Effector memory CD4-positive, alpha-beta T cell (primary cell): ENCODE measurements at regions not wholly inside any gene's neighbourhood (a gene's known extent, or its start where the extent isn't known, plus 50 kb on each side); places are given as distances from the start of the nearest gene placed in this dataset.
"Not testable (repeated sequence)": the region's sequence is repeated elsewhere in the genome, so short reads cannot be mapped to it uniquely, and the experiment has no call there.

Experiments used
- DNase-seq, 3 donors: peaks; one replicate each; pipeline ENCODE4 v3.0.0-alpha.2; 2020
- H3K27ac ChIP-seq: 2 replicates; pipeline ENCODE4 v1.7.0; 2013; ENCODE audit warnings: mild to moderate bottlenecking, low read length, moderate library complexity; ENCODE audit not compliant: insufficient read depth, poor library complexity, severe bottlenecking
- H3K27me3 ChIP-seq: replicated peaks from 2 replicates; pipeline ENCODE4 v1.7.0; 2013; ENCODE audit warnings: mild to moderate bottlenecking, low read length; ENCODE audit not compliant: insufficient read depth, control insufficient read depth, poor library complexity, severe bottlenecking
- H3K36me3 ChIP-seq: 2 replicates; pipeline ENCODE4 v1.7.0; 2013; ENCODE audit warnings: mild to moderate bottlenecking, low read length, moderate library complexity; ENCODE audit not compliant: control insufficient read depth, insufficient read depth
- H3K4me1 ChIP-seq: 2 replicates; pipeline ENCODE4 v1.7.0; 2013; ENCODE audit warnings: low read length, mild to moderate bottlenecking; ENCODE audit not compliant: control insufficient read depth, insufficient read depth, poor library complexity, severe bottlenecking
- H3K4me3 ChIP-seq: 2 replicates; pipeline ENCODE4 v1.7.0; 2013; ENCODE audit warnings: low read length, low read depth, mild to moderate bottlenecking; ENCODE audit not compliant: insufficient read depth, poor library complexity, severe bottlenecking
- H3K9me3 ChIP-seq: 2 replicates; pipeline ENCODE4 v1.7.0; 2013; ENCODE audit warnings: mild to moderate bottlenecking, low read length, moderate library complexity; ENCODE audit not compliant: control insufficient read depth

DNA sequence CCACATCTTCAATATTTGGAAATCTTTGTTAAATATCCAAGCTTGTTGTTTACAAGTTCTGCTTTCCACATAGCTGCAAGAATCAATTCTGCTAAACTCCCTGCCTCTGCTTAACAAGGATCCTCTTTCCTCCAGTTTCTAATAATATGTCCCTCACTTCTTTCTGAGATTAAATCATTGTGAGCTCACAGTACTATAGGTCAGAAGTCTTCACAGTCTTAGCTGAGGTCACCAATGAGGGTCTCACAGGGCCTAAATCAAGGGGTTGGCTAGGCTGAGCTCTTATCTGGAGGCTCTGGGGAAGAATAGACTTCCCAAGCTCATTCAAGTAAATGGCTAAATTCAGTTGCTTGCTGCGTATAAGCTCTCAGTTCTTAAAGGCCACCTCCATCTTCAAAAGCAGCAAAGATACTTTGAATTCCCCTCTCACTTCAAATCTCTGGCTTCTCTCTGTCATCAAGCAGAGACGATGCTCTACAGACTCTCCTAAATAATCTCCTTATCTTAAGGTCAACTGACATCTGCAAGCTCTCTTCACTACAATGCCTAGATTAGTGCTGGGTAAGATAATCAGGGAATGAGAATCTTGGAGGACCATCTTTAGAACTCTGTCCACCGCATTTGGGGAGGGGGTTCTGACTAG lies 175.3 kb downstream of the PLPPR4 start:
- Histone ChIP-seq H3K4me3 (no peak overlapping the region), H3K36me3 (no peaks in the 10 kb centered on the region), H3K9me3 (no peaks in the 10 kb centered on the region), H3K4me1 (no peaks in the 10 kb centered on the region), H3K27ac (no peak overlapping the region), H3K27me3 (no peaks in the 10 kb centered on the region)
- DNase-seq = no peak

DNA sequence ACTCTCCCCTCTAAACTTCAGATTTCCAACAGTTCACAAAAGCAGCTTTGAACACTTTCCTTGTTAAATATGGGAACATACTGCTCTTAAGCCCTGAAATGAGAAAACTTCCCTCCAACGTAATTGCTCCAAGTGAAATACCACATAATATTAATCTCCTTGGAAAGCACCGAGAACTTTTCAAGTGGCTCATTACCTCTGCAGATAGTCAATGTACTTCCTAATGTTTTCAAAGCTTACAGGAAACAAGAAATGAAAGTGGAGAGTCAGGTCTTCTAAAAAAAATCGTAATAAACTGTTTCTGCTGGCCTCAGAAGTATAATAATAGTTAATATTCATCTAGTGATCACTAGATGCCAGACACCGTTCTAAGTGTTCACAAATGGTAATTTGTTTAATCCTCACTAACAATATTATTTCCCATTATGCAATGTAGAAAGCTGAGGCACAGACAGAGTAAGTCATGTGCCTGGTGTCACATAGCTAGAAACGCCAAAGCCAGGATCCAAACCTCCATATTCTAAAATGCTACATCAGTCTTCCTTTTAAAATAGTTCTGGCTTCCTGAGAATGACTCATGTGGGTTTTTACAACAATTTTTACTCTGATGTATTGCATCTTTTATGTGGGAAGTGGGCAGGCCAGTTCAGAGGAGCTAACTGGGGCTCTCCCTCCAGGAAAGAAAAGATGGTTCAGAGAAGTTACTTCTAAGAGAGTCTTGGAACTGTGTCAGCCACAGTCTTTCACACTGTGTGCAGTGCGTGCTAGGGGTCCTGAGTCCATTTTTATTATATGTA lies 177.2 kb downstream of the PLPPR4 start:
- no peak overlapping the region for H3K27ac ChIP-seq
- DNase-seq = no peak
- no peaks in the 10 kb centered on the region for H3K9me3 ChIP-seq
- peaks cover 1% of the 10 kb centered on the region for H3K27me3 ChIP-seq
- no peaks in the 10 kb centered on the region for H3K4me1 ChIP-seq
- no peak overlapping the region for H3K4me3 ChIP-seq
- H3K36me3 ChIP-seq = no peaks in the 10 kb centered on the region

DNA sequence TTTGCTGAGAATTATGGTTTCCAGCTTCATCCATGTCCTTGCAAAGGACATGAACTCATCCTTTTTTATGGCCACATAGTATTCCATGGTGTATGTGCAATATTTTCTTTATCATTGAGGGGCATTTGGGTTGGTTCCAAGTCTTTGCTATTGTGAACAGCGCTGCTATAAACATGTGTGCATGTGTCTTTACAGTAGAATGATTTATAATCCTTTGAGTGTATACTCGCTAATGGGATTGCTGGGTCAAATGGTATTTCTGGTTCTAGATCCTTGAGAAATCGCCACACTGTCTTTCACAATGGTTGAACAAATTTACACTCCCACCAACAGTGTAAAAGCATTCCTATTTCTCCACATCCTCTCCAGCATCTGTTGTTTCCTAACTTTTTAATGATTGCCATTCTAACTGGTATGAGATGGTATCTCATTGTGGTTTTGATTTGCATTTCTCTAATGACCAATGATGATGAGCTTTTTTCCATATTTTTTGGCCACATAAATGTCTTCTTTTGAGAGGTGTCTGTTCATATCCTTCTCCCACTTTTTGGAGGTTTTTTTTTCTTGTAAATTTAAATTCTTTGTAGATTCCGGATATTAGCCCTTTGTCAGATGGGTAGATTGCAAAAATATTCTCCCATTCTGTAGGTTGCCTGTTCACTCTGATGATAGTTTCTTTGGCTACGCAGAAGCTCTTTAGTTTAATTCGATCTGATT lies 180.1 kb downstream of the PLPPR4 start:
- H3K9me3 ChIP-seq, H3K27me3 ChIP-seq, DNase-seq, H3K36me3 ChIP-seq, H3K4me1 ChIP-seq, H3K4me3 ChIP-seq, H3K27ac ChIP-seq: not testable (repeated sequence)

DNA sequence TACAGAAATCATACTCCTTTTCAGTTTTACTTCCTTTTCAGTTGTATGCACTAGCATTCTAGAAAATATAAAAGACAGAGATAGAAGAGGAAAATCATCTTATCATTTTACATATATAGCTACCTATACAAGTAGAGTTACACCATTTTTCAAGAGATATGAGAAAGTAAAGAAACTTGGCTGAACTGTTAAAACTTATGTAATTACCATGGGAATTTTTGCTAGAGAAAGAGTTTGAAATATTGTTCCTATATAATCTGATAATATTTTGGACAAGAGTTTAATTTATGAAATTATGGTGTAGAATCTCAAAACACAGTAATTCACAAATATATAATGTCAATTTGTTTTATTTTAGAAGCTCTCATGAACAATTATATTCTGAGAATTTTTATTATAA lies 180.8 kb downstream of the PLPPR4 start:
- no peak overlapping the region for H3K4me3 ChIP-seq
- DNase-seq = no peak
- peaks cover 5% of the 10 kb centered on the region for H3K27me3 ChIP-seq
- H3K4me1 ChIP-seq = no peaks in the 10 kb centered on the region
- H3K27ac ChIP-seq = no peak overlapping the region
- no peaks in the 10 kb centered on the region for H3K9me3 ChIP-seq
- no peaks in the 10 kb centered on the region for H3K36me3 ChIP-seq

DNA sequence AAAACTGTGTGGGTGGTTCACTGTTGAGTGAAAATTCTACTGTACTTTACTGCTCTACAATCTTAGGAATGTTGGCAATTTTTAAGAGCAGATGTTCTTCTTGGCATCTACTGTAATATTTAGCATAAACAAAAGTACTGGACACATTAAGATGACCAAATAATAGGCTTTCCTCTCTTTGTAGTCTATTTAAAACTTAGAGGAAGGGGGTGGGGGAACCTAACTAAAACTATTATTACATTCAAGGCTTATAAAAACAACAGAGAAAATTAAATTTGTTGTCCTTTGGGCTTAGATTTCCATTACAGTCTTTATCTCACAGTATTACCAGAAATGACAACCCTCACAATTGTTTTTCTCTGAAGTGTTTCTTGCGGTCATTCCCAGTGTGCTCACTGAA lies 181.2 kb downstream of the PLPPR4 start:
- no peaks in the 10 kb centered on the region for H3K9me3 ChIP-seq
- H3K36me3 ChIP-seq = no peaks in the 10 kb centered on the region
- H3K4me3 ChIP-seq = no peak overlapping the region
- H3K27me3 ChIP-seq = peaks cover 5% of the 10 kb centered on the region
- no peak overlapping the region for H3K27ac ChIP-seq
- no peaks in the 10 kb centered on the region for H3K4me1 ChIP-seq
- DNase-seq = no peak

DNA sequence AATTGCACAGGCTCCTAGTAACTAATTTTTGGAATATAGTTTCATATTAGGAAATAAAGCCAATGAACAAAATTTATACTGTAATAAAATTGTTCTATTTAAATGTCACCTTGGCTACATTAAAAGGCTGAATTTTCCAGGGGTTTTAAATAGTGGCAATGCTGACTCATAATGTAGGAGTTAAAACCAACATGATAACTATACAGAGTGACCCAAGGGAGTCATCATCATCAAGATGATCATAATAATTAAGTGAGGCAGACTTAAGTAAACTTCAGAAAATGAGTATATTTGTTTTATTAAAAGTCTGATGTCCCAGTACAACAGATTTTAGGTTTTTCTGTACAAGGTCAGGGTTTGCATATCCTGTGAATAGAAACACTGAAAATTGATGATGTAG lies 183.4 kb downstream of the PLPPR4 start:
- H3K36me3 ChIP-seq = no peaks in the 10 kb centered on the region
- no peak for DNase-seq
- H3K27ac ChIP-seq = no peak overlapping the region
- H3K4me1 ChIP-seq = no peaks in the 10 kb centered on the region
- H3K9me3 ChIP-seq = no peaks in the 10 kb centered on the region
- no peak overlapping the region for H3K4me3 ChIP-seq
- peaks cover 5% of the 10 kb centered on the region for H3K27me3 ChIP-seq

DNA sequence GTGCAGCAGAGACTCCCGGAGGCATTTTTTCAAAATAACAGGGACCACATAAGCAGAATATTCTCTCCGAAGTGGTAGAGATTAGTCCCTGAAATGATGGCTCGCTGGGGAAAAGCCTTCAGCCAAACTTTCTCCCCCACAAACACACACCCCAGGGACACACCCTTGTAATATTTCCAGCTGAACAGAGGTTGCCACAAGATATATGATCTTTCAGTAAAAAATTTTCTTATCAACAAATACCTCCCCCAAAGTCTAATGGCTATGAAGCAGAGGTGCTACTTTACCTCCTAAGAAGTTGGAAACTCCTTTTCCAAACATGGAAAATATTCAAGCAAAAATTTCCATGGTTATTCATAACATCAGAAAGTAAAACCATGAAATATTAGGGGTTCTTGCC lies 190.2 kb upstream of the PALMD start:
- Histone ChIP-seq H3K27ac (no peak overlapping the region), H3K36me3 (no peaks in the 10 kb centered on the region), H3K9me3 (no peaks in the 10 kb centered on the region), H3K27me3 (peaks cover 3% of the 10 kb centered on the region), H3K4me3 (no peak overlapping the region), H3K4me1 (no peaks in the 10 kb centered on the region)
- no peak for DNase-seq

DNA sequence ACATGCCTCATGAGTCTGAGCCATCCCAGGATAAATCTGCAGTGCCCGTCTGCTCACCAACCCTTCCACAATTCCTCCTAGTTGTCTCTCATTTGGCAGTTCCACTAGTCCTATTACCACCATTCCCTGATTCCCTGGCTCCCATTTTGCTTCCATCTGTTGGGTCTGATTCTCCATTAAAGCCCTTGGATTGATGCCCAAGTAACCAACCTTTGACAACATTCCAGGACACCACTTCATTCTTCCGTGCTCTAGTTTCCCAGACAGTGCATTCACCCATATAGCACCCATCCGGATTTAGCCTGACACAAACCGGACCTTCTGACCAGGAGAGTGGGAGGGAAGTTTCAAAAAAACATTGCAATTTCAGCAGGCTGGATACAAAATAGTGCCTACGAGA lies 189.4 kb upstream of the PALMD start:
- H3K4me3 ChIP-seq = no peak overlapping the region
- peaks cover 3% of the 10 kb centered on the region for H3K27me3 ChIP-seq
- no peaks in the 10 kb centered on the region for H3K4me1 ChIP-seq
- H3K9me3 ChIP-seq = no peaks in the 10 kb centered on the region
- H3K36me3 ChIP-seq = no peaks in the 10 kb centered on the region
- no peak overlapping the region for H3K27ac ChIP-seq
- no peak for DNase-seq

DNA sequence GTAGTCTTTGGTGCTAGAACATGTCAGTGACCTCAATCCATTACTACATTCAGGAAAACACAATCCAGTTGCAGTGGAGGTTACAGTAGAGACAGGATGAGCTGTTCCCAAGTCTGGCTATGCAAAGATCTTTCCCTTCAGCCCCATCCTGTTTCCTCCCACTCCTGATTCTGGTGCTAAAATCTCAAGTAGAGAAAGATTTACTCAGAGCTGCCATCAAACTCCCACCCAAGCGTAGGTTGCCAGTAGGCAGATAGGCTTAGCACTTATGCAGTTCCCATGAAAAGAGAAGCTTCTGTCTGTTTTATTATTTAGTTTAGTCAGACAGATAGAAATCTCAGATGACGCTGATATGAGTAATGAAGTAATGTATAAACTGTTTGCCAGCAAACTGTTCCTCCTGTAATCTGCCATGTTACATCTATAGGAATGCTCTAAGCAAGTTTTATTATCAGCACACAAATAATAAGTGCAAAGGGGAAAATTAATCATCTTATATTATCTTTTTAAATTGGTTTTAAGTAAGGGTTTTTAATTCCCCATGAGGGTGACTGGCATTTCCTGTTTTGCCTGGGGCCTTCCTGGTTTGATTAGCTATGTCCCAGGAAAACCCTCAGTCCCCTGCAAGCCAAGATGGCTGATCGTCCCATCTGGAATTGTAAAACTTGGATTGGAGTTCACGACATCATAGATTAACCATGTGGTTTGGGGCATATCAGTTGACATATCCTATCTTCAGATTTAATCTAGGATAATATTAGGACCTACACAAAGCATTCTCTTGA lies 188.3 kb upstream of the PALMD start:
- Histone ChIP-seq H3K27me3 (peaks cover 3% of the 10 kb centered on the region), H3K4me3 (no peak overlapping the region), H3K9me3 (no peaks in the 10 kb centered on the region), H3K27ac (no peak overlapping the region), H3K4me1 (no peaks in the 10 kb centered on the region), H3K36me3 (no peaks in the 10 kb centered on the region)
- no peak for DNase-seq
